A673 (cell line): ENCODE measurements at regions not wholly inside any gene's neighbourhood (a gene's known extent, or its start where the extent isn't known, plus 50 kb on each side); places are given as distances from the start of the nearest gene placed in this dataset.

ENCODE experiments used
- BruUV-seq: library from RNA; stranded (reverse); fragments of 400-500 nt; replicated peaks from 2 replicates; lab custom pipeline; 2021; lab: Mats Ljungman, UMichigan
- CTCF ChIA-PET: fragments of 300-600 bp; sonication (Branson Sonifier 250); formaldehyde crosslinking; loops from one replicate; lab custom pipeline; 2022; ENCODE audit warnings: antibody characterized with exemption; lab: Charles Lee
- POLR2A ChIA-PET: fragments of 300-600 bp; sonication (Branson Sonifier 250); formaldehyde crosslinking; loops from one replicate; lab custom pipeline; 2022; ENCODE audit warnings: antibody characterized with exemption; ENCODE audit not compliant: low non-redundant PET; lab: Charles Lee
- DNase-seq: peaks from one replicate; pipeline ENCODE4 v3.0.0-alpha.2; 2015; ENCODE audit warnings: low spot score
- H3K27ac ChIP-seq: fragments of 200-600 bp; sonication (generic); 2 replicates; pipeline ENCODE4 v1.5.1; 2016; ENCODE audit warnings: mixed run types, low read depth, mild to moderate bottlenecking, mixed read lengths, antibody characterized with exemption, low read length; ENCODE audit not compliant: poor library complexity, severe bottlenecking
- H3K27me3 ChIP-seq: fragments of 200-600 bp; sonication (generic); replicated peaks from 2 replicates; pipeline ENCODE4 v1.6.1; 2017; ENCODE audit warnings: mixed run types, low read depth, mild to moderate bottlenecking, mixed read lengths, antibody characterized with exemption, low read length; ENCODE audit not compliant: insufficient read depth, poor library complexity
- H3K36me3 ChIP-seq: fragments of 200-600 bp; sonication (generic); 2 replicates; pipeline ENCODE4 v1.6.1; 2016; ENCODE audit warnings: mixed run types, mild to moderate bottlenecking, mixed read lengths, antibody characterized with exemption, low read length; ENCODE audit not compliant: insufficient read depth, poor library complexity, severe bottlenecking
- H3K4me1 ChIP-seq: fragments of 200-600 bp; sonication (generic); 2 replicates; pipeline ENCODE4 v1.6.1; 2017; ENCODE audit warnings: mixed run types, mild to moderate bottlenecking, mixed read lengths, antibody characterized with exemption, low read length; ENCODE audit not compliant: insufficient read depth, poor library complexity, severe bottlenecking
- H3K4me3 ChIP-seq: fragments of 200-600 bp; sonication (generic); 2 replicates; pipeline ENCODE4 v1.5.1; 2016; ENCODE audit warnings: low read depth, mixed run types, mild to moderate bottlenecking, mixed read lengths, low read length; ENCODE audit not compliant: poor library complexity, severe bottlenecking
- H3K9me3 ChIP-seq: fragments of 200-600 bp; sonication (generic); 2 replicates; pipeline ENCODE4 v1.6.1; 2016; ENCODE audit warnings: mixed run types, low read depth, mild to moderate bottlenecking, mixed read lengths, antibody characterized with exemption, low read length; ENCODE audit not compliant: poor library complexity, severe bottlenecking
- EZH2 ChIP-seq: fragments of 200-600 bp; sonication (generic); IDR thresholded peaks from 2 replicates; pipeline ENCODE4 v1.6.1; 2017; ENCODE audit warnings: borderline replicate concordance, low read depth, mild to moderate bottlenecking, mixed read lengths, antibody characterized with exemption, low read length; ENCODE audit not compliant: poor library complexity, severe bottlenecking
- intact Hi-C: fragments of 100-400 bp; cut with micrococcal nuclease; formaldehyde crosslinking; loops from one replicate; pipeline ENCODE4 v1.10.0; 2022; ENCODE audit not compliant: unreplicated experiment
- TF ChIP-seq, protein P1 (sequence below): fragments of 300-800, 200-600 bp; sonication (generic); conservative IDR thresholded peaks from 2 replicates; pipeline ENCODE4 v1.5.1; 2017; ENCODE audit warnings: low read depth, mild to moderate bottlenecking, antibody characterized with exemption, low read length, moderate library complexity, mixed read lengths

DNA sequence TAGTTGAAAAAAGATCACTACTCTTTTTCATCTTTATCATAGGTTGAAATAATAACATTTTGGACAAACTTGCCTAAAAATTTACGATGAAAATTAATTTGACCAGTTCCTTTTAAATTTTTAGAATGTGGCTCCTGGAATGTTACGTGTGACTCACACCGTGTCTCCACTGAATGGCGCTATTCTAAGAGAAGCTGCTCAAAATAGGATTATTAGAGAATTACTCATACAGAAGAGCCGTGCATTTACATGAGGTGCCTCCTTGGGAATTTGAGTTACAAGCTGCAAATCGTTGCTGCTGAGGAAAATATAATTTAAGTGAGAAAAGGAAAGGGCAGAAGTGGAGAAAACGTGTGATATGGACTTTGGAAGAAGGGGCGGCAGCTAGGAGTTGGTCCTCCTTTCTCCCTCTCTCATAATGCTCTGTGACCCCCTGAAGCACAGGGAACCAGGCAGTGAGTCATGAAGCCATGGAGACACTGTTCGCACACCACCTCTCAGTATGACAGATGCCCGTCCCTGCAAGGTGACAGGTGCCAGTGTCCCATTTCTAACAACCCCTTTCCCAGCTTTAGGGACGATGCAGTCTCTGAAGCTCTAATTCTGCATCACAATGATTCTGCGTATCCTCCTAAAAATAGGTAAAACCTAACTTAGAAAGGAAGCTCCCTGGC, 323.2 kb upstream of the COBL start:
- ChIA-PET POLR2A (no interaction called here), CTCF (no interaction called here)
- intact Hi-C loops: no loop called here
- Histone ChIP-seq H3K4me3 (no peak overlapping the region), H3K27me3 (no peaks in the 10 kb centered on the region), H3K9me3 (peaks cover 22% of the 10 kb centered on the region), H3K4me1 (no peaks in the 10 kb centered on the region), H3K27ac (no peak overlapping the region), H3K36me3 (no peaks in the 10 kb centered on the region)
- no peak for DNase-seq
- TF ChIP-seq, protein P1, sequence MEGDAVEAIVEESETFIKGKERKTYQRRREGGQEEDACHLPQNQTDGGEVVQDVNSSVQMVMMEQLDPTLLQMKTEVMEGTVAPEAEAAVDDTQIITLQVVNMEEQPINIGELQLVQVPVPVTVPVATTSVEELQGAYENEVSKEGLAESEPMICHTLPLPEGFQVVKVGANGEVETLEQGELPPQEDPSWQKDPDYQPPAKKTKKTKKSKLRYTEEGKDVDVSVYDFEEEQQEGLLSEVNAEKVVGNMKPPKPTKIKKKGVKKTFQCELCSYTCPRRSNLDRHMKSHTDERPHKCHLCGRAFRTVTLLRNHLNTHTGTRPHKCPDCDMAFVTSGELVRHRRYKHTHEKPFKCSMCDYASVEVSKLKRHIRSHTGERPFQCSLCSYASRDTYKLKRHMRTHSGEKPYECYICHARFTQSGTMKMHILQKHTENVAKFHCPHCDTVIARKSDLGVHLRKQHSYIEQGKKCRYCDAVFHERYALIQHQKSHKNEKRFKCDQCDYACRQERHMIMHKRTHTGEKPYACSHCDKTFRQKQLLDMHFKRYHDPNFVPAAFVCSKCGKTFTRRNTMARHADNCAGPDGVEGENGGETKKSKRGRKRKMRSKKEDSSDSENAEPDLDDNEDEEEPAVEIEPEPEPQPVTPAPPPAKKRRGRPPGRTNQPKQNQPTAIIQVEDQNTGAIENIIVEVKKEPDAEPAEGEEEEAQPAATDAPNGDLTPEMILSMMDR: no peak
- TF ChIP-seq EZH2: no peak
- BruUV-seq: no TSS peak

DNA sequence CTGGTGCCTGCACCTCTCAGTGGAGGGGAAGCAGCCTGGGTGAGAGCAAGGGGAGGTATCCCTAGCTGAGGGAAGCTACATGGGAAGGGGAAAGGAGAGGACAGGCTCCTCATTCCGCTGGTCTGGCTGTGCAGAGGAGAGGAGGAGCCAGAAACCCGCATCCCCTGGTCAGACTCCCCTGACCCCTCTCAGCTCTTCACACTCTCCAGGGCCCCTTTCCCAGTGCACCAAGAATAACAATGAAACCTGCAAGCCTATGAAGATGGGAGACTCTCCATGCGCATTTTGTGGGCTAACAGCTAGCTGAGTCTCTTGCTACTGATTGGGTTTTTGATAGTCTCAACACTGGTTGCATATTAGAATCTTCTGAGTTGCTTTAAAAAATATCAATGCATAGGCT, 319.9 kb upstream of the COBL start:
- no TSS peak for BruUV-seq
- POLR2A ChIA-PET: no interaction called here
- no peaks in the 10 kb centered on the region for H3K4me1 ChIP-seq

DNA sequence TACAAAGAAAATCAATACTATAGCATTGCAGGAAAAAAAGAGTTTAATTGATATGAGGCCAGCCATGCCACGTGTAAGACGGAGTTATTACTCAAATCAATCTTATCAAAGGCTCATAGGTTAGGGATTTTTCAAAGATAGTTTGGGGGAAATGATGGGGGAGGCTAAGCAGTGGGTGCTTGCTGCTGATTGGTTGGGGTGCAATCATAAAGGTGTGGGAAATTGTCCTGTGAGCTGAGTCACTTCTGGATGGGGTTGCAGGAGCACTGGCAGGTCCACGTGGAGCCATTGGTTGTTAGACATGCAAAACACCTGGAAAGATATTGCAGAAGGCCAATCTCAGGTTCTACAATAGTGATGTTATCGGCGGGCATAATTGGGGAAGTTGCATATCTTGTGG, 319.2 kb upstream of the COBL start:
- ChIA-PET CTCF (no interaction called here), POLR2A (no interaction called here)
- Histone ChIP-seq H3K9me3 (peaks cover 28% of the 10 kb centered on the region), H3K4me1 (no peaks in the 10 kb centered on the region), H3K27ac (no peak overlapping the region), H3K27me3 (no peaks in the 10 kb centered on the region), H3K36me3 (no peaks in the 10 kb centered on the region), H3K4me3 (no peak overlapping the region)
- intact Hi-C loops: no loop called here
- no TSS peak for BruUV-seq
- no peak for TF ChIP-seq EZH2
- TF ChIP-seq, protein P1: no peak
- no peak for DNase-seq

More for the DNA sequence above, 319.9 kb upstream of the COBL start:
- intact Hi-C loops: no loop called here
- CTCF ChIA-PET: no interaction called here
- Histone ChIP-seq H3K27me3 (no peaks in the 10 kb centered on the region), H3K9me3 (peaks cover 24% of the 10 kb centered on the region), H3K4me3 (no peak overlapping the region), H3K27ac (no peak overlapping the region), H3K36me3 (no peaks in the 10 kb centered on the region)
- DNase-seq: no peak
- no peak for TF ChIP-seq EZH2
- TF ChIP-seq, protein P1: no peak
